SJCRH30 (cell line): ENCODE measurements at regions not wholly inside any gene's neighbourhood (a gene's known extent, or its start where the extent isn't known, plus 50 kb on each side); places are given as distances from the start of the nearest gene placed in this dataset.

ENCODE experiments used
- DNase-seq, 2 experiments: peaks; one replicate each; pipeline ENCODE4 v3.0.0-alpha.2; 2015 to 2020
- H3K27ac ChIP-seq: fragments of 250-450 bp; sonication (Bioruptor Pico); 2 replicates; pipeline ENCODE4 v1.5.1; 2020; ENCODE audit warnings: mild to moderate bottlenecking, moderate library complexity
- H3K27me3 ChIP-seq: fragments of 250-450 bp; sonication (Bioruptor Pico); 2 replicates; pipeline ENCODE4 v1.5.1; 2020; ENCODE audit warnings: mild to moderate bottlenecking, moderate library complexity
- H3K36me3 ChIP-seq: fragments of 250-450 bp; sonication (Bioruptor Pico); 2 replicates; pipeline ENCODE4 v1.5.1; 2020; ENCODE audit warnings: mild to moderate bottlenecking, moderate library complexity
- H3K4me1 ChIP-seq: fragments of 250-450 bp; sonication (Bioruptor Pico); 2 replicates; pipeline ENCODE4 v1.5.1; 2020; ENCODE audit warnings: mild to moderate bottlenecking, moderate library complexity
- H3K4me3 ChIP-seq: fragments of 250-450 bp; sonication (Bioruptor Pico); 2 replicates; pipeline ENCODE4 v1.5.1; 2020; ENCODE audit warnings: mild to moderate bottlenecking, moderate library complexity
- H3K9me3 ChIP-seq: fragments of 250-450 bp; sonication (Bioruptor Pico); replicated peaks from 2 replicates; pipeline ENCODE4 v1.5.1; 2020; ENCODE audit warnings: mild to moderate bottlenecking, moderate library complexity

DNA sequence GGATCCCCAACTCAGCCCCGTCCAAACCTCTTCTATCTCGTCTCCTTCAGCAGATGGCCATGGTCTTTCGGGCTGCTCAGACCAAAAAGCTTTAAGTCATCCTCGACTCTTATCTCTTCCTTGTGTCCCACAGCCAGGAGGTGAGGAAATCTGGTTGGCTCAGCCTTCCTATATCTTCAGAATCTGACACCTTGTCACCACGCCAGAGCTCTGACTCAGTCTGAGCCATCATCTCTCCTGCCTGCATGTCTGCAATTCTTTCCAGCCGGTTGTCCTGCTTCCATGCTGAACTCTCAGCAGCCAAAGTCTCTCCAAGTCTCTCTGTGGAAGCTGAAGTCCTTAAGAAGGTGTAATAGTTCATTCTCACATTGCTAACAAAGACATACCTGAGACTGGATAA, 419.3 kb upstream of the ADAMTS16 start:
- H3K36me3 ChIP-seq = no peaks in the 10 kb centered on the region
- H3K4me1 ChIP-seq = no peaks in the 10 kb centered on the region
- H3K9me3 ChIP-seq = no peaks in the 10 kb centered on the region
- no peak overlapping the region for H3K27ac ChIP-seq
- H3K27me3 ChIP-seq = no peaks in the 10 kb centered on the region
- DNase-seq = no peak
- no peak overlapping the region for H3K4me3 ChIP-seq

DNA sequence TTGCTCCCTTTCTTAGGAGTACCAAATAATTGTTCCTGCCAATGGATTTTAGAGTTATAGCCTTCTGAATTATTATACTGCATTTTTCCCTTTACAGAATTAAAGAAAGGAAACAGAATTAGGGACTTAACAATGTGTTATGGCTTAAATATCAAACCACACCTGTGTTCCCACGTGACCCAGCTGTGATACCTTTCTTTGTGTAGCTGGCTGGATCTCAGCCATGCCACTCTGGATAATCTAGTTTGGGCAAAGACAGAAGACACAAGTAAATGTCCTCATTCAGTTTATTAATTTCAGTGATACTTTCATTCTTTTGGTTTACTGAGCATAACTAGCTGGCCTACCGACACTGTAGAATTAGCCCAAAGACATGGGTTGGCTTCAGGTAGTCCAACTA, 417.2 kb upstream of the ADAMTS16 start:
- no peaks in the 10 kb centered on the region for H3K27me3 ChIP-seq
- no peaks in the 10 kb centered on the region for H3K36me3 ChIP-seq
- H3K27ac ChIP-seq = no peak overlapping the region
- DNase-seq = no peak
- H3K4me3 ChIP-seq = no peak overlapping the region
- H3K9me3 ChIP-seq = no peaks in the 10 kb centered on the region
- no peaks in the 10 kb centered on the region for H3K4me1 ChIP-seq

DNA sequence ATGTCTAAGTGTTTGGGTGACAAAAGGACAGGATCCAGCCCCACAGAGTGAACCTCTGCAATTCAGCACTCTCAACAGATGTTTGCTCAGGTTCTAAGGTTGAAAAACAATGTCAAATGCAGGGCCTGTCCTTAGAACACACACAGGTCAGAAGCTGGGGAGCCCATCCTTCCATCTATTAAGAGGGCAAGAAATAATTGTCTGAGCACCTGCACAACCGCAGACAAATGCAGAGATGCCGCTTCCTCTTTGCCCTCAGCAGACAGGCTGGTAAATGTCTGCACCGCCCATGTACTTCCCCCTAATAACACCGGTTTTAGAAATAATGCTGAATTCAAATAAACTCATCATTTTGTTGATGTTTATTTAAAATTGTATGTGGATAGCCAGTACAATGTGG, 414.5 kb upstream of the ADAMTS16 start:
- Histone ChIP-seq H3K27me3 (no peaks in the 10 kb centered on the region), H3K9me3 (no peaks in the 10 kb centered on the region), H3K4me1 (no peaks in the 10 kb centered on the region), H3K36me3 (no peaks in the 10 kb centered on the region), H3K4me3 (no peak overlapping the region), H3K27ac (no peak overlapping the region)
- DNase-seq = no peak

DNA sequence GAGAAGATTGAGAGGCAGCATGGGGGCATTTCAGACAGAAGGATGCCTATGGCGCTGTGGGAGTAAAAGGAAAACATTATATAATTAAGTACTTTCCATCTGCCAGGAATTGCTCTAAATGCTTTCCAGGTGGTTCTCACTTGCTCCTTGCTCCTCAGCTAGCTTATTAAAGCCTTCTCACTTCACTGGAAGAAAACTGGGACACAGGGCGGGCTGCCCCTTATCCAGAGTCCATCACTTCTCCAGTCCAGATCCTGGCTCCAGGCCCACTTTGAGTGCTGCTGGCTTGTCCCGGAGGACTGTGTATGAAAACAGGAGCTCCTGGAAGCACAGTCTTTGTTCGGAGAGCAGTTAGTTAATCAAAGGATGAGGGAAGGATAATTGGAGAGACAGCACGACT, 409.9 kb upstream of the ADAMTS16 start:
- Histone ChIP-seq H3K27me3 (no peaks in the 10 kb centered on the region), H3K27ac (no peak overlapping the region), H3K36me3 (no peaks in the 10 kb centered on the region), H3K4me1 (no peaks in the 10 kb centered on the region), H3K4me3 (no peak overlapping the region), H3K9me3 (no peaks in the 10 kb centered on the region)
- DNase-seq = no peak

DNA sequence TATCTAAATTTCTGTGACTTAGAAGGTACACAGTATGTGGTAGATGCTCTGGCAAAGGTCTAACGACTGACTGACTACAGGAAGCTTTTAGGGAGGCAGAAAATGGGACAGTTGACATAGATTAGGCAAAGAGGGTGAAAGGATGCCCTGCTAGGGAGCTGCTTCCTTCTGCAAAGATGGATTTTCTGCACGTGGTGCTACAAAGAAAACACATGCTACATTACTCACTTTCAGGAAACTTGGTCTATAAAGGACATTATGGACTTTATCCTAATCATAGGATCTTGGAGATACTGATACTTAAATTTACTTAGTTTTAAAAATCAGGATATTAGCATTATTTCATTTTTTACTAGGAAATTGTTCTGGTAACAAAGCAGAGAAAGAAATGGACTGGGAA, 405.8 kb upstream of the ADAMTS16 start:
- no peak for DNase-seq

DNA sequence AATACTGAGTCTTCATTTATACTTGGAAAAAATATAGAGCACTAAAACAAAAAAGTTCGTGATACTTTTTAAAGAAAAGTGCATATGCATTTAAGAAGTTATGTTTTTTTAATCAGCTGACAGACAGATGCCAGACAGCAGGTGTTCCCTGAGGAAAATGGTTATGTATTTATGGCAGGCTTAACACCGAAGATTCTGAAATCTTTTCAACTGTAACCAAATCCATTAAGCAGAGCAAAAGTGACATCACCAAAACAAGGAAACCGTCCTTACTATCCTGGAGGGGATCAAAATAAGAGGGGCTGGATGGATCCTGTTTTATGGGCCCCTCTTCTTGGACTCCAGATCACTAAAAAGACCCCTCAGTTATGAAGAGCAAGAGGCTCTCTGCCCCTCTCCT, 404.9 kb upstream of the ADAMTS16 start:
- Histone ChIP-seq H3K9me3 (no peaks in the 10 kb centered on the region), H3K27me3 (no peaks in the 10 kb centered on the region), H3K4me3 (no peak overlapping the region), H3K36me3 (no peaks in the 10 kb centered on the region), H3K4me1 (no peaks in the 10 kb centered on the region), H3K27ac (no peak overlapping the region)
- DNase-seq = no peak

More for the DNA sequence above, 405.8 kb upstream of the ADAMTS16 start:
- Histone ChIP-seq H3K36me3 (no peaks in the 10 kb centered on the region), H3K9me3 (no peaks in the 10 kb centered on the region), H3K27ac (no peak overlapping the region), H3K4me3 (no peak overlapping the region), H3K27me3 (no peaks in the 10 kb centered on the region), H3K4me1 (no peaks in the 10 kb centered on the region)

DNA sequence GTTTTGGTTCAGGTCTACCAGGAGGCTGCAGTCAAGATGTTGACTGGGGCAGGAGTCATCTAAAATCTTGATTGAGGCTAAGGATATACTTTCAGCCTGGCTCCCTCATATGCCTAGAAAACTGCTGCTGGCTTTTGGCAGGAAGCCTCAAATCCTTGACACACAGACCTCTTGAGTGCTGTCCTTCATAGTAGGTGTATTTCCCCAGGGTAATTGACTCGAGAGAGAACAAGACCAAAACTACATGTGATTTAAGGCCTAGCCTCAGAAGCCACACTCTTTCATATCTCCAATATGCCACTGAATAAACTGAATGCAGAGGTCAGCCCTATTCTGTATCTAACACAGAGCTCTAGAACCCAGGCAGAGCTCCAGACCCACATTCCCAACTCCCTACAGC, 402.3 kb upstream of the ADAMTS16 start:
- H3K27ac ChIP-seq = no peak overlapping the region
- H3K4me3 ChIP-seq = no peak overlapping the region

DNA sequence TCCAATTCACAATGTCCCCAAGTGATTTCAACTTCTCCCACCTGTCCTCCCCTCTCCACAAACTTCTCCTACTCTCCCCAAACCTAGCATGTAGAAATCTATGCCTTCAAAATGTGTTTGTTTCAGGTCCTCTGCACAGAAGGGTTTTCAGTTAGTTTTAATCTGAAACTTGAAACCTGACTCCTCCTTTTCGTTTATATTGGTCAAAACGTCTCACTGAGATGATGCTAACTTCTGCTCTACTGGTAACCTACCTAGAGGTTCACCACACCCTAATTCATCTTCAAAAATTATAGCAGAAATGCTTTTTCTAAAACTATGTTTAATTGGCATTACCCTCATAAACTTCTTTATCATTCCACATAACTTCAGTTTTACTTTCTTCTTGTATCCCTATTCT, 401.8 kb upstream of the ADAMTS16 start:
- H3K4me3 ChIP-seq = no peak overlapping the region
- no peaks in the 10 kb centered on the region for H3K4me1 ChIP-seq
- no peak overlapping the region for H3K27ac ChIP-seq
- DNase-seq = no peak
- no peaks in the 10 kb centered on the region for H3K9me3 ChIP-seq
- H3K36me3 ChIP-seq = no peaks in the 10 kb centered on the region
- no peaks in the 10 kb centered on the region for H3K27me3 ChIP-seq

More for the DNA sequence above, 402.3 kb upstream of the ADAMTS16 start:
- no peak for DNase-seq
- no peaks in the 10 kb centered on the region for H3K27me3 ChIP-seq
- H3K36me3 ChIP-seq = no peaks in the 10 kb centered on the region
- no peaks in the 10 kb centered on the region for H3K9me3 ChIP-seq
- no peaks in the 10 kb centered on the region for H3K4me1 ChIP-seq

DNA sequence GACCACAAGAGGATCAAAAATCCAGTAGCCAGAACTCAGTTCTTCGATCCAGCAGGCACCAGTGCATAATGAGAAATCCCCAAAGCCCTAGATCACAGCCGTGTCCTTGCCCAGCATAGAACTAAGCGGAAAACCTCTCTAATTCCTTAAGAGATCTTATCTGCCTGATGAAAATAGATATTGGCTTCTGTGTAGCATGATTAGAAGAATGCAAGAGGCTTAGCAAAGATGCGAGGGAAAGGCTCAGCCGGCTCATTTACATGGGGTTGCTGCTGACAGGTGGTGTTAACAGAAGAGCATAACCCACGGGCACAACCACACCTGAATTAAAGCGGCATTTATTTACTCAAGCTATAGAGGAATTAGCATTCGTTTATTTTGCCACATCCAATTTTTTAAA, 400.0 kb upstream of the ADAMTS16 start:
- H3K36me3 ChIP-seq = no peaks in the 10 kb centered on the region
- no peaks in the 10 kb centered on the region for H3K9me3 ChIP-seq
- no peaks in the 10 kb centered on the region for H3K4me1 ChIP-seq
- no peak overlapping the region for H3K27ac ChIP-seq
- H3K4me3 ChIP-seq = no peak overlapping the region
- no peaks in the 10 kb centered on the region for H3K27me3 ChIP-seq
- DNase-seq = peak in 1 of 2 experiments; percentile 1

DNA sequence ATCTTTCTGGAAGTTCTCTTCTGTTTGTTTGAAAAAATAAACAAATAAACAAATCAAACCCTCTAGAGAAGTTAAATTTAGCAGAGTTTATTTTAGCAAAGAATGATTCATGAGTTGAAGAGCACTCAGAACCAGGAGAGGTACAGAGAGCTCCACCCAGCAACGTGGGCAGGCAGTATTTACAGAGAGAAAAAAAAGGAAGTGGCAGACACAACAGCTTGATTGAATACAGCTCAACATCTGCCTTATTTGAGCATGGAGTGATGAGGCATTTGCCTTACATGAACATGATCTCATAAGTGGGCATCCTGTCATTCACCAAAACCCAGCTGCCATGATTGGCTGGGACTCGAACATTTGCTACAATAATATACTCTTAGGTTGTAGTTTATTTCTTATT, 381.6 kb upstream of the ADAMTS16 start:
- no peak for DNase-seq
- H3K27me3 ChIP-seq = no peaks in the 10 kb centered on the region
- no peak overlapping the region for H3K27ac ChIP-seq

DNA sequence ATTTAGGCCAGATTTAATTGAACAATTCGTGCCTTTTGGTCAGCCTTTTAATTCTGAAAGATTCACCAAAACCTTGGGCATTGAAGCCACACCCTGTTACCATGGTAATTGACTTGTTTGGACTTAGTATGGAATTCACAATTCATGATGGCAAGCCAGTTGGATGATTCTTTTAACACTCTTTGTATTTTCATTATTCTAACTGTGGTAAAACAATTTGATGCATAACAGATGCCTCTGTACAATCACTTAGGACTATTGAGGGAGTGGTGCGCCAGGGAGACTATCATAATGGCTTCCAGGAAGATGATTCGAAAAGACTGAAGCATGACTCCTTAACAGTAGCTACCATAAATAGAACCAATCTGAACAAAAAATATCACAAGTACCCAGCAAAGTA, 381.1 kb upstream of the ADAMTS16 start:
- Histone ChIP-seq H3K27me3 (no peaks in the 10 kb centered on the region), H3K36me3 (no peaks in the 10 kb centered on the region), H3K4me1 (no peaks in the 10 kb centered on the region), H3K4me3 (no peak overlapping the region), H3K27ac (no peak overlapping the region), H3K9me3 (no peaks in the 10 kb centered on the region)
- DNase-seq = no peak

More for the DNA sequence above, 381.6 kb upstream of the ADAMTS16 start:
- Histone ChIP-seq H3K36me3 (no peaks in the 10 kb centered on the region), H3K4me3 (no peak overlapping the region), H3K4me1 (no peaks in the 10 kb centered on the region), H3K9me3 (no peaks in the 10 kb centered on the region)

DNA sequence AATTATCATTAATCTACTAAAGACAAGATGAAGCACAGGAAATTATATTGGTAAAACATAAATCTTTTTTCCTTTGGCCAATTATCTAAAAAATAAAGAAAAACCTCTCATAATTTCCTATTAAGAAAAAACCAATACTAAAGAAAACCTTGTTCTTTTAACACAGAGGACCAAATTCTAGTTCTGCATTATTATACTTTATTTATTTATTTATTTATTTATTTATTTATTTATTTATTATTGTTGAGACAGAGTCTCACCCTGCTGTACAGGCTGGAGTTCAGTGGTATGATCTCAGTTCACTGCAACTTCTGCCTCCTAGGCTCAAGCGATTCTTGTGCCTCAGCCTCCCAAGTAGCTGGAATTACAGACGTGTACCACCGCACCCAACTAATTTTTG, 377.8 kb upstream of the ADAMTS16 start:
- H3K27ac ChIP-seq = no peak overlapping the region
- no peaks in the 10 kb centered on the region for H3K36me3 ChIP-seq
- no peaks in the 10 kb centered on the region for H3K27me3 ChIP-seq
- no peak for DNase-seq
- no peaks in the 10 kb centered on the region for H3K4me1 ChIP-seq
- H3K4me3 ChIP-seq = no peak overlapping the region
- no peaks in the 10 kb centered on the region for H3K9me3 ChIP-seq

DNA sequence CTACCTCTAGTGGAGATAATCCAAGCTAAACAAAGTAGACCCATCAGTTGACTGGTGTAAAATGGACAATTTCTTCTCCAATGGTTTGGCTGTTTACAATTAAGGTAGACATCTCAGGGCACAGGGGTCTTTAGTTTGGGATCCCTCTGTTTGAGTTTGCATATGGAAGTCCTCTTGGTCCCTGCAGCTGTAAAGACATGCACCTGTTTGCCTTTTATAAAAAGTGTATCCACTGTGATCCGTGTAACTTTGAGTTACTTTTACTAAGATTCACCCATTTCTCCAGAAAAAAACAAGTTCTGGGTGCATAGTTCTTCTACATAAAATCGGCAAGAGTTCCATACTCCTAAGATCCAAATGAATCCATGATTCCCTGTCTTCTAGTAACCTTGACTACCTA, 374.7 kb upstream of the ADAMTS16 start:
- H3K27me3 ChIP-seq = no peaks in the 10 kb centered on the region
- no peak for DNase-seq
- H3K4me3 ChIP-seq = no peak overlapping the region
- H3K36me3 ChIP-seq = no peaks in the 10 kb centered on the region
- H3K27ac ChIP-seq = no peak overlapping the region
- H3K4me1 ChIP-seq = no peaks in the 10 kb centered on the region
- no peaks in the 10 kb centered on the region for H3K9me3 ChIP-seq

DNA sequence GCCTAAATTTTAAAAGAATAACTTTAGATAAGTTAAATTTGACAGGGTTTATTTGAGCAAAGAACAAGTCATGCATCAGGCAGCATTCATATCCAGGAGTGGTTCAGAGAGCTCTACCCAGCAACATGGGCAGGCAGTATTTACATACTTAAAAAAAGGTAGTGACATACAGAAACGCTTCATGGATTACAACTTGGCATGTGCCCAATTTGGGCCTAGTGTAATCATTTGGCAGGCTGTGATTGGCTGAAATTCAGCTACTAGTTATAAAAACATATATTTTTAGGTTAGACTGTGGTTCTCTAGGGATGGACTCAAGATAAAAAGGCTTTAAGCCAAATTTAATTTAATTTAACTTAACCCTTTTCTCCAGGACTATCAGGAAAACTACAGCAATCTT, 374.0 kb upstream of the ADAMTS16 start:
- H3K4me3 ChIP-seq = no peak overlapping the region
- H3K4me1 ChIP-seq = no peaks in the 10 kb centered on the region
- H3K27me3 ChIP-seq = no peaks in the 10 kb centered on the region
- DNase-seq = no peak
- H3K36me3 ChIP-seq = no peaks in the 10 kb centered on the region
- H3K9me3 ChIP-seq = no peaks in the 10 kb centered on the region
- no peak overlapping the region for H3K27ac ChIP-seq

DNA sequence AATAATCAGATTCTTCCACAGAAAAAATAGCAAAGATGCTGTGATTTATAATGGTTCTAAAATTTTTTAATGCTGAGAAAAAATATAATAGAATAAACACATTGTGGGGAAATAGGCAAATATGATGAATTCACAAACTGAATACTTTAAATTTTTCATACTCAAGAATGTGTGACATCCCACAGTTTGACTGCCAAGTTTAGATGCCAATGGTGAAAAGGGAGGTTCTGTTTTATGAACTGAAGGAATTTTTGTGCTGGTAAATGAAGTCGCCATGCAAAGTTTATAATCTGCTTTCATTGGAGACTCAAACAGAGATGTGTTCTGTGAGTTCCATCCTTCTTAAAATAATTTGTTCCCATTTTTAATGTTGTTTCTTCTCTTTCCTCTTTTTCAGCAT, 367.5 kb upstream of the ADAMTS16 start:
- no peak overlapping the region for H3K27ac ChIP-seq
- H3K9me3 ChIP-seq = no peaks in the 10 kb centered on the region
- no peaks in the 10 kb centered on the region for H3K27me3 ChIP-seq
- DNase-seq = no peak
- no peaks in the 10 kb centered on the region for H3K36me3 ChIP-seq
- no peaks in the 10 kb centered on the region for H3K4me1 ChIP-seq
- H3K4me3 ChIP-seq = no peak overlapping the region

DNA sequence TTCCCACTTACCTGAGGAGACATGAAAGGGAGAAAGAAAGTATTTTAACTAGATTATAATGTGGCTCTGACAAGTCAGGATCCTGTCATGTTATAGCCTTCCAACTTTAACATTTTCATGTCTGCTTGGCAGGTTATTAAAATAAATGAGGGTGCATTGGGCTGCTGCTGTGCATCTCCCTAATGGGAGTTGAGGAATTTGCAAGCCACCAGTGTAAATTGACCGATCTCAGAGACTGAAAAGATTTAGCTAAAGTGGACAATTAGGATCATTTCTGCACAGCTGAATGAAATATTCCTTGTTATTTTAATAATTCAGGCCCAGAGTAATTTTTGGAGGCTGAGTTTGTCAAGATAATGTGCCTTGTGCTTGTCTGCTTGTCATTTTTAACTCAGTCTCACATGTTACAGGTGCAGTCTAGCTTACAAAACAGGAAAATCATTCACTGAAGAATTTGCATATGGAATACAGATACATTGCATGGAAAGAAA, 366.3 kb upstream of the ADAMTS16 start:
- no peak overlapping the region for H3K27ac ChIP-seq
- DNase-seq = no peak
- no peak overlapping the region for H3K4me3 ChIP-seq
- no peaks in the 10 kb centered on the region for H3K9me3 ChIP-seq
- H3K36me3 ChIP-seq = no peaks in the 10 kb centered on the region
- H3K27me3 ChIP-seq = no peaks in the 10 kb centered on the region
- H3K4me1 ChIP-seq = no peaks in the 10 kb centered on the region

DNA sequence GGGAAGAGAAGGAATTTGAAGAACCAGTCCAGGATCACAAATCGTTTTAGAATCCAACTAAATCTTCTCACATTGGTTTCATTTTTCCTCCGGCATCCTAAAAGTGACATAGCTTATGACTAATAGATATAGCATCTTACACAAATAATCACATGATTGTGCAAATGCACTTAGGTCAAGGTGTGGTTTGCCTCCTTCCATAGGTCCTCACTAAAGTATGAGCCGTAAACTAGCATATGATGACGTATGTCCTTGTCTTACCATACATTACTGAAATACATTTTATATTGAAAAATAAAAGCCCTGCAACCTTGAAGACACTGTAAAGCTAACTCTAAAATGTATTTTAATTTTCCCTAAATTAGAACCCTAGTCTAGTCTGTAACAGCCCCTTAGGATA, 362.7 kb upstream of the ADAMTS16 start:
- Histone ChIP-seq H3K4me3 (no peak overlapping the region), H3K4me1 (no peaks in the 10 kb centered on the region), H3K27me3 (no peaks in the 10 kb centered on the region), H3K9me3 (no peaks in the 10 kb centered on the region), H3K36me3 (no peaks in the 10 kb centered on the region), H3K27ac (no peak overlapping the region)
- no peak for DNase-seq
